HS-5 (cell line): ENCODE measurements at regions not wholly inside any gene's neighbourhood (a gene's known extent, or its start where the extent isn't known, plus 50 kb on each side); places are given as distances from the start of the nearest gene placed in this dataset.

Experiments
- DNase-seq: peaks from one replicate; pipeline ENCODE4 v3.0.0-alpha.2; 2012; ENCODE audit warnings: low read depth

GRCh38 chr4:126227428-126227827 is 912.7 kb downstream of the FAT4 start:
- no peak for DNase-seq

- DNase-seq, result no peak
Measured at GRCh38 chr4:126230269-126230668, 915.5 kb downstream of the FAT4 start.

GRCh38 chr4:126233483-126233882 is 918.7 kb downstream of the FAT4 start:
- no peak for DNase-seq

GRCh38 chr4:126238013-126238412 is 923.3 kb downstream of the FAT4 start:
- no peak for DNase-seq

- no peak for DNase-seq
Measured at GRCh38 chr4:126241634-126242033, 926.9 kb downstream of the FAT4 start.

GRCh38 chr4:126242679-126243390 is 928.1 kb downstream of the FAT4 start:
- no peak for DNase-seq

GRCh38 chr4:126247409-126247808 is 932.7 kb downstream of the FAT4 start:
- DNase-seq, result no peak

GRCh38 chr4:126250006-126250405 is 935.3 kb downstream of the FAT4 start:
- no peak for DNase-seq

GRCh38 chr4:126251169-126251568 is 936.4 kb downstream of the FAT4 start:
- no peak for DNase-seq

GRCh38 chr4:126262665-126263064 is 947.9 kb downstream of the FAT4 start:
- no peak for DNase-seq

GRCh38 chr4:126264839-126265238 is 950.1 kb downstream of the FAT4 start:
- DNase-seq, result peak; percentile 55

GRCh38 chr4:126265888-126266287 is 951.1 kb downstream of the FAT4 start:
- no peak for DNase-seq

GRCh38 chr4:126267689-126268088 is 952.9 kb downstream of the FAT4 start:
- no peak for DNase-seq

- DNase-seq, result peak; percentile 55
Measured at GRCh38 chr4:126268106-126268505, 953.4 kb downstream of the FAT4 start.

GRCh38 chr4:126269106-126269505 is 954.4 kb downstream of the FAT4 start:
- no peak for DNase-seq

- DNase-seq, result no peak
Measured at GRCh38 chr4:126271292-126271691, 956.5 kb downstream of the FAT4 start.

GRCh38 chr4:126273746-126274145 is 959.0 kb downstream of the FAT4 start:
- no peak for DNase-seq

GRCh38 chr4:126291886-126292285 is 977.1 kb downstream of the FAT4 start:
- no peak for DNase-seq

GRCh38 chr4:126298271-126298670 is 983.5 kb downstream of the FAT4 start:
- DNase-seq, result no peak

GRCh38 chr4:126306152-126306869 is 991.6 kb downstream of the FAT4 start:
- no peak for DNase-seq

- DNase-seq, result no peak
Measured at GRCh38 chr4:126318376-126318775, 1003.6 kb downstream of the FAT4 start.

- DNase-seq, result no peak
Measured at GRCh38 chr4:126328914-126329313, 1014.2 kb downstream of the FAT4 start.

- DNase-seq, result no peak
Measured at GRCh38 chr4:126338548-126338947, 1023.8 kb downstream of the FAT4 start.

- DNase-seq, result no peak
Measured at GRCh38 chr4:126341927-126342326, 1027.2 kb downstream of the FAT4 start.
